ENCODE measurements at regions not wholly inside any gene's neighbourhood (a gene's known extent, or its start where the extent isn't known, plus 50 kb on each side); places are given as distances from the start of the nearest gene placed in this dataset.

- no CpG with 5 or more reads among the region's 7 CpGs for WGBS (ENCODE audit: extremely low coverage, insufficient coverage, insufficient read length)
- H3K27ac ChIP-seq (ENCODE audit: low read depth, low read length), result no peak overlapping the region
- no peaks in the 10 kb centered on the region for H3K27me3 ChIP-seq (ENCODE audit: insufficient read depth, low read length)
- H3K4me2 ChIP-seq (ENCODE audit: low read length), result no peak overlapping the region
- no peaks in the 10 kb centered on the region for H3K4me1 ChIP-seq (ENCODE audit: control insufficient read depth in 1 of 2, insufficient read depth in 2 of 2, low read length in 2 of 2)
- no peaks in the 10 kb centered on the region for H3K79me2 ChIP-seq (ENCODE audit: control insufficient read depth, insufficient read depth, low read length, poor library complexity)
- no peak overlapping the region for H3K9ac ChIP-seq (ENCODE audit: low read length)
- no peak overlapping the region for H3K23ac ChIP-seq (ENCODE audit: low read length)
- H4K91ac ChIP-seq (ENCODE audit: low read depth, low read length), result no peak overlapping the region
- H4K8ac ChIP-seq (ENCODE audit: low read depth, low read length), result no peak overlapping the region
- H3K9me3 ChIP-seq (ENCODE audit: insufficient read depth, low read depth, low read length), result no peaks in the 10 kb centered on the region
- no peak overlapping the region for H4K12ac ChIP-seq (ENCODE audit: low read depth, low read length)
- no peak overlapping the region for H3K18ac ChIP-seq (ENCODE audit: low read length)
- no peak overlapping the region for H3K4me3 ChIP-seq (ENCODE audit: low read depth, low read length)
- no peak overlapping the region for H2BK12ac ChIP-seq (ENCODE audit: low read length)
- H3K79me1 ChIP-seq (ENCODE audit: low read length), result no peaks in the 10 kb centered on the region
- no peak overlapping the region for H2AK5ac ChIP-seq (ENCODE audit: low read length)
- no peak overlapping the region for H2BK5ac ChIP-seq (ENCODE audit: low read depth, low read length, poor library complexity)
- no peak overlapping the region for H3K4ac ChIP-seq (ENCODE audit: low read depth, low read length)
- no peak overlapping the region for H3K14ac ChIP-seq (ENCODE audit: low read length)
- no peak overlapping the region for H2AFZ ChIP-seq (ENCODE audit: insufficient read depth, low read length, poor library complexity)
- no peak for DNase-seq
- no peak overlapping the region for H2BK120ac ChIP-seq (ENCODE audit: insufficient read depth, low read length, poor library complexity)
- no peaks in the 10 kb centered on the region for H3K36me3 ChIP-seq (ENCODE audit: control insufficient read depth in 1 of 2, insufficient read depth in 2 of 2, low read length in 2 of 2)
These were observed 184.1 kb upstream of the PPARGC1A start for GRCh38 chr4:24073948-24074347.

DNA sequence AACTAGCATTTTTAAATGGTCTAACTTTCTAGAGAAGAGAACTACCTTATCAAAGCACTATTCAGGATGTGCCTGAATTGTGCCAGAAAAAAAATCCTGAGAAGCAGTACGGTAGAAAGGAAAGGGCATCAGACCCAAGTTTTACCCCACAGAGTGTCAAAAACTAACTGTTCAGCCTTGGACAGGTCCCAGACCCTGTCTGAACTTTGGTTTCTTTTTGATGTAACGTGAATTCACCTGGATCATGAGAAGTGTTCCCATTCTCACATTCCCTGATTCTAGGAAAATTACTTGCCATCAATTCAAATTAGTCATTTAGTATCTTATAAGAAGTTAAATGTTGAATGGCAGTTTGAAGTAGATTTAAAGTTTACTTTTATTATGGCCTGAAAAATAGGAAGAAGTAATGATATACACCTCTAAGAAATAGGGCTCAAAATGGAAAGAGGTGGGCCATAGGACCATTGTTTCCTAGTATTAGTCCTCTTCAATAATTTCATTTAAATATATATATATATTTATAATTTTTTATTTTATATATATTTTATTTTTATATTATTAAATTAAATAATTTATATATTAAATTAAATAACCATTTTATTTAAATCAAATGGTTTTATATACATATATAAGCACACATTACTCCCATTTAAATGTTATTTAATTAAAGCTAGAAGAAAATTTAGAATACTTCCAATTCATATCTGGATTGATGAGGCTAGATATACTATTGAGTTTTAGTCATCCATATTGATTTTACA is 181.9 kb upstream of the PPARGC1A start:
- H3K36me3 ChIP-seq (ENCODE audit: control insufficient read depth in 1 of 2, insufficient read depth in 2 of 2, low read length in 2 of 2), result no peaks in the 10 kb centered on the region
- no peaks in the 10 kb centered on the region for H3K79me2 ChIP-seq (ENCODE audit: control insufficient read depth, insufficient read depth, low read length, poor library complexity)
- no peak overlapping the region for H2BK12ac ChIP-seq (ENCODE audit: low read length)
- no peaks in the 10 kb centered on the region for H3K27me3 ChIP-seq (ENCODE audit: insufficient read depth, low read length)
- H3K23ac ChIP-seq (ENCODE audit: low read length), result no peak overlapping the region
- H3K14ac ChIP-seq (ENCODE audit: low read length), result no peak overlapping the region
- no peak overlapping the region for H2BK5ac ChIP-seq (ENCODE audit: low read depth, low read length, poor library complexity)
- whole genome bisulfite sequencing (ENCODE audit: extremely low coverage, insufficient coverage, insufficient read length), result no CpG with 5 or more reads among the region's 2 CpGs
- no peaks in the 10 kb centered on the region for H3K79me1 ChIP-seq (ENCODE audit: low read length)
- H2AK5ac ChIP-seq (ENCODE audit: low read length), result no peak overlapping the region
- no peak overlapping the region for H3K4me2 ChIP-seq (ENCODE audit: low read length)
- no peak overlapping the region for H2AFZ ChIP-seq (ENCODE audit: insufficient read depth, low read length, poor library complexity)
- no peak overlapping the region for H3K18ac ChIP-seq (ENCODE audit: low read length)
- no peak for DNase-seq
- H3K4me3 ChIP-seq (ENCODE audit: low read depth, low read length), result no peak overlapping the region
- H3K4ac ChIP-seq (ENCODE audit: low read depth, low read length), result no peak overlapping the region
- no peak overlapping the region for H4K91ac ChIP-seq (ENCODE audit: low read depth, low read length)
- no peak overlapping the region for H2BK120ac ChIP-seq (ENCODE audit: insufficient read depth, low read length, poor library complexity)
- peaks cover 0 to 4% of the 10 kb centered on the region in 2 experiments for H3K4me1 ChIP-seq (ENCODE audit: control insufficient read depth in 1 of 2, insufficient read depth in 2 of 2, low read length in 2 of 2)
- no peaks in the 10 kb centered on the region for H3K9me3 ChIP-seq (ENCODE audit: insufficient read depth, low read depth, low read length)
- H3K9ac ChIP-seq (ENCODE audit: low read length), result no peak overlapping the region
- H4K8ac ChIP-seq (ENCODE audit: low read depth, low read length), result no peak overlapping the region
- H3K27ac ChIP-seq (ENCODE audit: low read depth, low read length), result no peak overlapping the region
- H4K12ac ChIP-seq (ENCODE audit: low read depth, low read length), result no peak overlapping the region

DNA sequence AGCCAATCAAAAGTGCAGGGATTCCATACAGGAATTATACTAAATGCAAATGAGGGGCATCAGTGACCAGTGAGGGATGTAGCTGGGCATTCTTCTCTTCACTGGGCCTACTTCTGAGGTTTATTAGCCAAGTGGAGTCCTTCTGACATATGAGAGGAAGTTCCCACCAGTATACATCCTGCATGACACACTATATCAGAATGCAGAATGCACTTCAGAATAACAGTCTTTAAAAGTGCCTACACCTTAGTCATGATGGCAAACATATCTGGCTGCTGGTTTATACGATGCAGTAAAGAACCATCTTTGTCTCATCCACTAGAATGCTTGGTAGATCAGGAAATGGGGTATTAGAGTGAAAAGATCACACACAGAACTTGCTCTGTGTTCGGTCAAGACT is 180.3 kb upstream of the PPARGC1A start:
- no CpG with 5 or more reads among the region's 2 CpGs for WGBS (ENCODE audit: extremely low coverage, insufficient coverage, insufficient read length)
- Histone ChIP-seq H2AK5ac (ENCODE audit: low read length) (no peak overlapping the region), H3K79me2 (ENCODE audit: control insufficient read depth, insufficient read depth, low read length, poor library complexity) (no peaks in the 10 kb centered on the region), H3K79me1 (ENCODE audit: low read length) (no peaks in the 10 kb centered on the region), H3K4ac (ENCODE audit: low read depth, low read length) (no peak overlapping the region), H3K4me1 (ENCODE audit: control insufficient read depth in 1 of 2, insufficient read depth in 2 of 2, low read length in 2 of 2) (peaks cover 0 to 4% of the 10 kb centered on the region in 2 experiments), H2AFZ (ENCODE audit: insufficient read depth, low read length, poor library complexity) (no peak overlapping the region), H3K4me3 (ENCODE audit: low read depth, low read length) (no peak overlapping the region), H2BK120ac (ENCODE audit: insufficient read depth, low read length, poor library complexity) (no peak overlapping the region), H3K18ac (ENCODE audit: low read length) (no peak overlapping the region), H4K91ac (ENCODE audit: low read depth, low read length) (no peak overlapping the region), H2BK12ac (ENCODE audit: low read length) (no peak overlapping the region), H3K4me2 (ENCODE audit: low read length) (no peak overlapping the region), H4K12ac (ENCODE audit: low read depth, low read length) (no peak overlapping the region), H3K27ac (ENCODE audit: low read depth, low read length) (no peak overlapping the region), H3K9ac (ENCODE audit: low read length) (no peak overlapping the region), H3K27me3 (ENCODE audit: insufficient read depth, low read length) (no peaks in the 10 kb centered on the region), H3K14ac (ENCODE audit: low read length) (no peak overlapping the region), H2BK5ac (ENCODE audit: low read depth, low read length, poor library complexity) (no peak overlapping the region), H4K8ac (ENCODE audit: low read depth, low read length) (no peak overlapping the region), H3K36me3 (ENCODE audit: control insufficient read depth in 1 of 2, insufficient read depth in 2 of 2, low read length in 2 of 2) (no peaks in the 10 kb centered on the region), H3K9me3 (ENCODE audit: insufficient read depth, low read depth, low read length) (no peaks in the 10 kb centered on the region), H3K23ac (ENCODE audit: low read length) (no peak overlapping the region)
- DNase-seq, result peak; percentile 7 to 58

- Histone ChIP-seq H3K79me1 (ENCODE audit: low read length) (no peaks in the 10 kb centered on the region), H3K9ac (ENCODE audit: low read length) (no peak overlapping the region), H2AFZ (ENCODE audit: insufficient read depth, low read length, poor library complexity) (no peak overlapping the region), H3K9me3 (ENCODE audit: insufficient read depth, low read depth, low read length) (no peaks in the 10 kb centered on the region), H3K27ac (ENCODE audit: low read depth, low read length) (no peak overlapping the region), H3K23ac (ENCODE audit: low read length) (no peak overlapping the region), H4K12ac (ENCODE audit: low read depth, low read length) (no peak overlapping the region), H3K27me3 (ENCODE audit: insufficient read depth, low read length) (no peaks in the 10 kb centered on the region), H3K18ac (ENCODE audit: low read length) (no peak overlapping the region), H3K79me2 (ENCODE audit: control insufficient read depth, insufficient read depth, low read length, poor library complexity) (no peaks in the 10 kb centered on the region), H2BK12ac (ENCODE audit: low read length) (no peak overlapping the region), H2BK120ac (ENCODE audit: insufficient read depth, low read length, poor library complexity) (no peak overlapping the region), H2BK5ac (ENCODE audit: low read depth, low read length, poor library complexity) (no peak overlapping the region), H3K4ac (ENCODE audit: low read depth, low read length) (no peak overlapping the region), H3K36me3 (ENCODE audit: control insufficient read depth in 1 of 2, insufficient read depth in 2 of 2, low read length in 2 of 2) (no peaks in the 10 kb centered on the region), H4K91ac (ENCODE audit: low read depth, low read length) (no peak overlapping the region), H3K14ac (ENCODE audit: low read length) (no peak overlapping the region), H3K4me2 (ENCODE audit: low read length) (no peak overlapping the region), H2AK5ac (ENCODE audit: low read length) (no peak overlapping the region), H3K4me3 (ENCODE audit: low read depth, low read length) (no peak overlapping the region), H3K4me1 (ENCODE audit: control insufficient read depth in 1 of 2, insufficient read depth in 2 of 2, low read length in 2 of 2) (peaks cover 0 to 4% of the 10 kb centered on the region in 2 experiments), H4K8ac (ENCODE audit: low read depth, low read length) (no peak overlapping the region)
- DNase-seq, result peak; percentile 46 to 48
- no CpG with 5 or more reads among the region's 13 CpGs for WGBS (ENCODE audit: extremely low coverage, insufficient coverage, insufficient read length)
These were observed 177.7 kb upstream of the PPARGC1A start for GRCh38 chr4:24067367-24068193.
